Astrocyte (in vitro differentiated cells and primary cell): ENCODE measurements at regions not wholly inside any gene's neighbourhood (a gene's known extent, or its start where the extent isn't known, plus 50 kb on each side); places are given as distances from the start of the nearest gene placed in this dataset.

Experiments used
- DNase-seq: peaks from one replicate; pipeline ENCODE4 v3.0.0-alpha.2; 2010; ENCODE audit warnings: low read depth
- FAIRE-seq: peaks from 2 replicates; lab custom pipeline; 2011; peaks lifted over from hg19 to GRCh38; lab: Jason Lieb, UNC
- H2AFZ ChIP-seq: 2 replicates; pipeline ENCODE4 v1.6.0; 2012; ENCODE audit warnings: low read depth, low read length, inconsistent platforms
- H3K27ac ChIP-seq: 2 replicates; pipeline ENCODE4 v1.5.1; 2011; ENCODE audit warnings: low read depth, low read length, inconsistent platforms
- H3K27me3 ChIP-seq: 2 replicates; pipeline ENCODE4 v1.6.0; 2011; ENCODE audit warnings: low read length, inconsistent platforms; ENCODE audit not compliant: insufficient read depth
- H3K36me3 ChIP-seq: 2 replicates; pipeline ENCODE4 v1.5.1; 2011; ENCODE audit warnings: low read length, inconsistent platforms; ENCODE audit not compliant: insufficient read depth
- H3K4me1 ChIP-seq: 2 replicates; pipeline ENCODE4 v1.5.1; 2011; ENCODE audit warnings: low read length, inconsistent platforms; ENCODE audit not compliant: insufficient read depth
- H3K4me2 ChIP-seq: 2 replicates; pipeline ENCODE4 v1.6.0; 2012; ENCODE audit warnings: low read length, inconsistent platforms
- H3K4me3 ChIP-seq: 2 replicates; pipeline ENCODE4 v1.5.1; 2011; ENCODE audit warnings: low read depth, mild to moderate bottlenecking, low read length, inconsistent platforms; ENCODE audit not compliant: insufficient read depth
- H3K79me2 ChIP-seq: 2 replicates; pipeline ENCODE4 v1.6.0; 2012; ENCODE audit warnings: mild to moderate bottlenecking, low read length, inconsistent platforms; ENCODE audit not compliant: insufficient read depth
- H3K9ac ChIP-seq: 2 replicates; pipeline ENCODE4 v1.6.0; 2012; ENCODE audit warnings: mild to moderate bottlenecking, low read length, inconsistent platforms
- H3K9me3 ChIP-seq: 2 replicates; pipeline ENCODE4 v1.5.1; 2012; ENCODE audit warnings: low read depth, mild to moderate bottlenecking, low read length, inconsistent platforms; ENCODE audit not compliant: insufficient read depth
- H4K20me1 ChIP-seq: 2 replicates; pipeline ENCODE4 v1.6.0; 2012; ENCODE audit warnings: low read length, inconsistent platforms; ENCODE audit not compliant: insufficient read depth
- H3K27ac Mint-ChIP-seq: one replicate; pipeline ENCODE4 v1.8.0; 2021; ENCODE audit warnings: mild to moderate bottlenecking, mixed read lengths; ENCODE audit not compliant: unreplicated experiment
- H3K27me3 Mint-ChIP-seq: one replicate; pipeline ENCODE4 v1.8.0; 2021; ENCODE audit warnings: low read depth, mixed read lengths; ENCODE audit not compliant: unreplicated experiment
- H3K36me3 Mint-ChIP-seq: one replicate; pipeline ENCODE4 v1.8.0; 2021; ENCODE audit warnings: low read depth, mixed read lengths; ENCODE audit not compliant: unreplicated experiment
- H3K4me1 Mint-ChIP-seq: one replicate; pipeline ENCODE4 v1.8.0; 2021; ENCODE audit warnings: low read depth, mixed read lengths; ENCODE audit not compliant: unreplicated experiment
- H3K4me3 Mint-ChIP-seq: one replicate; pipeline ENCODE4 v1.8.0; 2021; ENCODE audit warnings: mild to moderate bottlenecking, moderate library complexity, mixed read lengths; ENCODE audit not compliant: unreplicated experiment
- H3K9me3 Mint-ChIP-seq: one replicate; pipeline ENCODE4 v1.8.0; 2021; ENCODE audit warnings: mild to moderate bottlenecking, mixed read lengths; ENCODE audit not compliant: unreplicated experiment
- EZH2 ChIP-seq: IDR thresholded peaks from 2 replicates; pipeline ENCODE4 v1.6.1; 2012; ENCODE audit warnings: mild to moderate bottlenecking, low read length, inconsistent platforms; ENCODE audit not compliant: insufficient read depth
- TF ChIP-seq, protein P1 (sequence below): IDR thresholded peaks from 2 replicates; pipeline ENCODE4 v1.5.1; 2011; ENCODE audit warnings: low read depth, mild to moderate bottlenecking, inconsistent platforms, low read length, moderate library complexity; ENCODE audit not compliant: insufficient read depth

DNA sequence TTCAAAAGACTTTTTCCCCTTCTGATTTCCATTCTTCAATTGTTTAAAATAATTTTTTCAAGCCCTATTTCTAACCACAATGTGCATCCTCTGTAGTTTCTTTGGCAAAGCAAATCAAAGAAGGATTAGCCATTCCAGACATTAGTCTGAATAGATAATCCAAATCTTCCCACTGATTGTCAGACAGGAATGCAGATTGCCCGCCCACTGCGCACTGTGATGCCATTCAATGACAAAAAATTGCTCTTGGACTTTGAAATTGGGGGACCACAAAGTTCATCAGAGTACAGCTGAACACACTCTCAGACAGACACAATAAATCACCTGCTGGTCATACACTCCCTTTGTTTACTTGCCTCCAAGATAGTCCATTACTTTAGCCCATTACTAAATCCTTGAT lies 216.5 kb upstream of the DKK2 start:
- Mint-ChIP-seq H3K36me3 (no peaks in the 10 kb centered on the region), H3K27me3 (no peaks in the 10 kb centered on the region), H3K4me3 (no peak overlapping the region), H3K9me3 (no peaks in the 10 kb centered on the region), H3K4me1 (peaks cover 26% of the 10 kb centered on the region), H3K27ac (no peak overlapping the region)
- TF ChIP-seq, protein P1, sequence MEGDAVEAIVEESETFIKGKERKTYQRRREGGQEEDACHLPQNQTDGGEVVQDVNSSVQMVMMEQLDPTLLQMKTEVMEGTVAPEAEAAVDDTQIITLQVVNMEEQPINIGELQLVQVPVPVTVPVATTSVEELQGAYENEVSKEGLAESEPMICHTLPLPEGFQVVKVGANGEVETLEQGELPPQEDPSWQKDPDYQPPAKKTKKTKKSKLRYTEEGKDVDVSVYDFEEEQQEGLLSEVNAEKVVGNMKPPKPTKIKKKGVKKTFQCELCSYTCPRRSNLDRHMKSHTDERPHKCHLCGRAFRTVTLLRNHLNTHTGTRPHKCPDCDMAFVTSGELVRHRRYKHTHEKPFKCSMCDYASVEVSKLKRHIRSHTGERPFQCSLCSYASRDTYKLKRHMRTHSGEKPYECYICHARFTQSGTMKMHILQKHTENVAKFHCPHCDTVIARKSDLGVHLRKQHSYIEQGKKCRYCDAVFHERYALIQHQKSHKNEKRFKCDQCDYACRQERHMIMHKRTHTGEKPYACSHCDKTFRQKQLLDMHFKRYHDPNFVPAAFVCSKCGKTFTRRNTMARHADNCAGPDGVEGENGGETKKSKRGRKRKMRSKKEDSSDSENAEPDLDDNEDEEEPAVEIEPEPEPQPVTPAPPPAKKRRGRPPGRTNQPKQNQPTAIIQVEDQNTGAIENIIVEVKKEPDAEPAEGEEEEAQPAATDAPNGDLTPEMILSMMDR: no peak
- no peak for TF ChIP-seq EZH2
- Histone ChIP-seq H3K79me2 (no peaks in the 10 kb centered on the region), H2AFZ (no peak overlapping the region), H3K27ac (no peak overlapping the region), H3K9me3 (no peaks in the 10 kb centered on the region), H3K4me1 (no peaks in the 10 kb centered on the region), H3K9ac (no peak overlapping the region), H3K36me3 (no peaks in the 10 kb centered on the region), H3K27me3 (no peaks in the 10 kb centered on the region), H3K4me2 (no peak overlapping the region), H3K4me3 (no peak overlapping the region), H4K20me1 (no peaks in the 10 kb centered on the region)
- FAIRE-seq (no peak), DNase-seq (peak; percentile 74)

DNA sequence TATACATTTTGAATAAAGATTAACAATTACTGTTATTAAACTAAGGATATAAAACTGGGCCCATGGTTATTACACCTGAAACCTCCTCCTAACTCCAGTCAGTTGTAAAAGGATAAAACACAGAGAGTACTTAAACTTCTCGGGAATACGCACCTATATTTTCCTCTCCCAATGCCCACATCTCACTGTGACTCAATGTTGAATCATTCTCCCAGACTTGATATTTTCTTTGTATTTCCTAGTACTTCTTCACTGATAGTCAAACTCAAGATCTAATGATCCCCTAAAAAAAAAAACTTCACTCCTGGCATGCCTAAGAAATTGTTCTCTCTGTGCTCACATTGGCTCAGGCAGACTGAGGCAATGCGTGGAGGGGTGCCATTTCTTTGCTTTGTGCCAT lies 212.5 kb upstream of the DKK2 start:
- no peak overlapping the region for H3K27ac ChIP-seq
- H4K20me1 ChIP-seq: no peaks in the 10 kb centered on the region
- no peak overlapping the region for H2AFZ ChIP-seq

DNA sequence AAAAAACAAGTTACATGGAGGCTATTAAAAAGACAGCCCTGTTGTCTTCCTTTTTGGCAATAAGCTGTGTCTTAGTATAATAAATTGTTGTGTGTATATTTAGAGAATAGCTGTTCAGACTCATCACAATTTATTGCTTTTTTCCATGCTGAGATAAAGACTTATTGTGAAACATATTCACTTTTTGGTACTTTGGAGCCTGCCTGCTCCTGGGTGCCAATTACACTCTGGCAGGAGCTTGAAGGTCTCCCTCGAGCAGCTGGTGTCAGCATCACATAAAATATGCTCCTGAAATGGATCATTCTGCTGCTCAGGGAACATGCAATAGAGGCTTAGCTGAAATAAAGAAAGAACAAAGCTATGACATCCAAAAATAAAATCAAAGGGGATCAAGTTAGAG lies 211.6 kb upstream of the DKK2 start:
- Histone ChIP-seq H3K27me3 (no peaks in the 10 kb centered on the region), H3K9ac (no peak overlapping the region), H2AFZ (no peak overlapping the region), H4K20me1 (no peaks in the 10 kb centered on the region), H3K4me2 (no peak overlapping the region), H3K27ac (no peak overlapping the region), H3K36me3 (no peaks in the 10 kb centered on the region), H3K79me2 (no peaks in the 10 kb centered on the region), H3K9me3 (no peaks in the 10 kb centered on the region), H3K4me1 (no peaks in the 10 kb centered on the region), H3K4me3 (no peak overlapping the region)
- Mint-ChIP-seq H3K4me1 (peaks cover 27% of the 10 kb centered on the region), H3K4me3 (no peak overlapping the region), H3K27ac (no peak overlapping the region), H3K27me3 (no peaks in the 10 kb centered on the region), H3K9me3 (no peaks in the 10 kb centered on the region), H3K36me3 (no peaks in the 10 kb centered on the region)
- TF ChIP-seq, protein P1: no peak
- no peak for TF ChIP-seq EZH2
- FAIRE-seq: no peak
- DNase-seq: peak; percentile 14

More for the DNA sequence above, 212.5 kb upstream of the DKK2 start:
- DNase-seq (peak; percentile 57), FAIRE-seq (no peak)
- Mint-ChIP-seq H3K4me3 (no peak overlapping the region), H3K4me1 (peaks cover 20% of the 10 kb centered on the region), H3K9me3 (no peaks in the 10 kb centered on the region), H3K27ac (peak overlapping the region; percentile 81), H3K36me3 (no peaks in the 10 kb centered on the region), H3K27me3 (no peaks in the 10 kb centered on the region)
- Histone ChIP-seq H3K4me3 (no peak overlapping the region), H3K4me2 (peak overlapping the region; percentile 27), H3K36me3 (no peaks in the 10 kb centered on the region), H3K79me2 (no peaks in the 10 kb centered on the region), H3K9ac (no peak overlapping the region), H3K27me3 (no peaks in the 10 kb centered on the region), H3K9me3 (no peaks in the 10 kb centered on the region), H3K4me1 (no peaks in the 10 kb centered on the region)
- TF ChIP-seq, protein P1: no peak
- no peak for TF ChIP-seq EZH2
